ENCODE measurements at regions not wholly inside any gene's neighbourhood (a gene's known extent, or its start where the extent isn't known, plus 50 kb on each side); places are given as distances from the start of the nearest gene placed in this dataset.

GRCh38 chr3:74442683-74443082 is 171.8 kb downstream of the CNTN3 start:
- dilution Hi-C loops (cut with MboI; ENCODE audit: extremely low pct_ligation_motif_present, low sequenced_read_pairs): no loop called here

GRCh38 chr3:74442068-74442467 is 172.4 kb downstream of the CNTN3 start:
- Histone ChIP-seq H3K9me3 (ENCODE audit: control insufficient read depth, low read depth, low read length) (no peaks in the 10 kb centered on the region), H2AFZ (ENCODE audit: control insufficient read depth, low read length) (no peak overlapping the region), H3K79me2 (ENCODE audit: control insufficient read depth, insufficient read depth, low read length) (no peaks in the 10 kb centered on the region), H3K36me3 (ENCODE audit: control insufficient read depth in 2 of 2, extremely low read depth in 1 of 2, insufficient read depth in 2 of 2, low read length in 2 of 2) (no peaks in the 10 kb centered on the region), H3K4me3 (ENCODE audit: control insufficient read depth in 2 of 3, extremely low read depth in 1 of 3, insufficient read depth in 2 of 3, low read depth in 1 of 3, low read length in 3 of 3) (no peak overlapping the region), H3K9ac (ENCODE audit: control insufficient read depth, extremely low read depth, insufficient read depth, low read length) (no peak overlapping the region), H3K4me2 (ENCODE audit: control insufficient read depth, extremely low read depth, insufficient read depth, low read depth, low read length) (no peak overlapping the region), H3K27me3 (ENCODE audit: control insufficient read depth, extremely low read depth, insufficient read depth, low read length) (no peaks in the 10 kb centered on the region), H3K27ac (ENCODE audit: control insufficient read depth, insufficient read depth, low read length) (no peak overlapping the region), H3K4me1 (ENCODE audit: control insufficient read depth, extremely low read depth, insufficient read depth, low read length) (no peaks in the 10 kb centered on the region), H3K9me1 (ENCODE audit: control insufficient read depth, extremely low read depth, insufficient read depth, low read length) (no peaks in the 10 kb centered on the region), H4K20me1 (ENCODE audit: control insufficient read depth, extremely low read depth, insufficient read depth, low read length) (no peaks in the 10 kb centered on the region)
- TF ChIP-seq, protein P1, sequence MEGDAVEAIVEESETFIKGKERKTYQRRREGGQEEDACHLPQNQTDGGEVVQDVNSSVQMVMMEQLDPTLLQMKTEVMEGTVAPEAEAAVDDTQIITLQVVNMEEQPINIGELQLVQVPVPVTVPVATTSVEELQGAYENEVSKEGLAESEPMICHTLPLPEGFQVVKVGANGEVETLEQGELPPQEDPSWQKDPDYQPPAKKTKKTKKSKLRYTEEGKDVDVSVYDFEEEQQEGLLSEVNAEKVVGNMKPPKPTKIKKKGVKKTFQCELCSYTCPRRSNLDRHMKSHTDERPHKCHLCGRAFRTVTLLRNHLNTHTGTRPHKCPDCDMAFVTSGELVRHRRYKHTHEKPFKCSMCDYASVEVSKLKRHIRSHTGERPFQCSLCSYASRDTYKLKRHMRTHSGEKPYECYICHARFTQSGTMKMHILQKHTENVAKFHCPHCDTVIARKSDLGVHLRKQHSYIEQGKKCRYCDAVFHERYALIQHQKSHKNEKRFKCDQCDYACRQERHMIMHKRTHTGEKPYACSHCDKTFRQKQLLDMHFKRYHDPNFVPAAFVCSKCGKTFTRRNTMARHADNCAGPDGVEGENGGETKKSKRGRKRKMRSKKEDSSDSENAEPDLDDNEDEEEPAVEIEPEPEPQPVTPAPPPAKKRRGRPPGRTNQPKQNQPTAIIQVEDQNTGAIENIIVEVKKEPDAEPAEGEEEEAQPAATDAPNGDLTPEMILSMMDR (optimal IDR thresholded peaks at IDR 0.05 in 1 of 3, IDR thresholded peaks at IDR 0.05 in 1 of 3, conservative IDR thresholded peaks at IDR 0.05 in 1 of 3; ENCODE audit: extremely low read depth in 1 of 3, insufficient read depth in 2 of 3, low read length in 3 of 3): no peak
- TF ChIP-seq EZH2 (IDR thresholded peaks at IDR 0.05; ENCODE audit: low read length): no peak
- FAIRE-seq (no peak), DNase-seq (ENCODE audit: low read depth, low spot score) (no peak)
- dilution Hi-C loops (cut with MboI; ENCODE audit: extremely low pct_ligation_motif_present, low sequenced_read_pairs): no loop called here

More at GRCh38 chr3:74442683-74443082, 171.8 kb downstream of the CNTN3 start:
- FAIRE-seq (no peak), DNase-seq (ENCODE audit: low read depth, low spot score) (no peak)
- H3K9me1 ChIP-seq (ENCODE audit: control insufficient read depth, extremely low read depth, insufficient read depth, low read length): no peaks in the 10 kb centered on the region
- H3K4me2 ChIP-seq (ENCODE audit: control insufficient read depth, extremely low read depth, insufficient read depth, low read depth, low read length): no peak overlapping the region
- H3K4me3 ChIP-seq (ENCODE audit: control insufficient read depth in 2 of 3, extremely low read depth in 1 of 3, insufficient read depth in 2 of 3, low read depth in 1 of 3, low read length in 3 of 3): no peak overlapping the region
- no peaks in the 10 kb centered on the region for H3K4me1 ChIP-seq (ENCODE audit: control insufficient read depth, extremely low read depth, insufficient read depth, low read length)
- no peaks in the 10 kb centered on the region for H3K36me3 ChIP-seq (ENCODE audit: control insufficient read depth in 2 of 2, extremely low read depth in 1 of 2, insufficient read depth in 2 of 2, low read length in 2 of 2)
- no peaks in the 10 kb centered on the region for H3K9me3 ChIP-seq (ENCODE audit: control insufficient read depth, low read depth, low read length)
- no peak overlapping the region for H2AFZ ChIP-seq (ENCODE audit: control insufficient read depth, low read length)
- H3K27me3 ChIP-seq (ENCODE audit: control insufficient read depth, extremely low read depth, insufficient read depth, low read length): no peaks in the 10 kb centered on the region
- H3K79me2 ChIP-seq (ENCODE audit: control insufficient read depth, insufficient read depth, low read length): no peaks in the 10 kb centered on the region
- TF ChIP-seq, protein P1 (optimal IDR thresholded peaks at IDR 0.05 in 1 of 3, IDR thresholded peaks at IDR 0.05 in 1 of 3, conservative IDR thresholded peaks at IDR 0.05 in 1 of 3; ENCODE audit: extremely low read depth in 1 of 3, insufficient read depth in 2 of 3, low read length in 3 of 3): no peak
- TF ChIP-seq EZH2 (IDR thresholded peaks at IDR 0.05; ENCODE audit: low read length): no peak
- no peak overlapping the region for H3K27ac ChIP-seq (ENCODE audit: control insufficient read depth, insufficient read depth, low read length)
- no peak overlapping the region for H3K9ac ChIP-seq (ENCODE audit: control insufficient read depth, extremely low read depth, insufficient read depth, low read length)
- no peaks in the 10 kb centered on the region for H4K20me1 ChIP-seq (ENCODE audit: control insufficient read depth, extremely low read depth, insufficient read depth, low read length)
